OCI-LY1 (cell line): ENCODE measurements at regions not wholly inside any gene's neighbourhood (a gene's known extent, or its start where the extent isn't known, plus 50 kb on each side); places are given as distances from the start of the nearest gene placed in this dataset.

ENCODE experiments used
- CTCF ChIP-seq: fragments of 200-600 bp; sonication (generic), shearing (Covaris generic); IDR thresholded peaks from 2 replicates; pipeline ENCODE4 v1.5.1; 2017; ENCODE audit warnings: mild to moderate bottlenecking, antibody characterized with exemption, low read length, moderate library complexity, mixed read lengths
- EZH2 ChIP-seq: fragments of 200-600 bp; sonication (generic), shearing (Covaris generic); IDR thresholded peaks from 2 replicates; pipeline ENCODE4 v1.8.0; 2017; ENCODE audit warnings: borderline replicate concordance, mixed run types, mild to moderate bottlenecking, antibody characterized with exemption, low read length, moderate library complexity, mixed read lengths

GRCh38 chr1:5501206-5501930, 490.9 kb downstream of the NPHP4 start:
- TF ChIP-seq CTCF (no peak), EZH2 (no peak)
